K562 (cell line): ENCODE measurements at regions not wholly inside any gene's neighbourhood (a gene's known extent, or its start where the extent isn't known, plus 50 kb on each side); places are given as distances from the start of the nearest gene placed in this dataset.

ENCODE experiments used
- ATAC-seq: fragments of 200-7000 bp; cut with Tn5 transposase; 3 replicates; pipeline ENCODE4 v1.9.1; 2020; ENCODE audit warnings: moderate library complexity
- BruUV-seq: library from RNA; stranded (reverse); fragments of 400-500 nt; replicated peaks from 2 replicates; lab custom pipeline; 2021; lab: Mats Ljungman, UMichigan
- CTCF ChIA-PET: fragments of 300-600 bp; formaldehyde crosslinking; extraction: SDS; loops from one replicate; lab custom pipeline; 2021; ENCODE audit warnings: low intra/inter-chr PET ratio; lab: Yijun Ruan, JAX
- POLR2A ChIA-PET: fragments of 300-600, 350-650 bp; sonication (Branson Sonifier 250); formaldehyde crosslinking; extraction: SDS; loops from one replicate; lab custom pipeline; 2021; ENCODE audit warnings: antibody characterized with exemption, inconsistent platforms; lab: Yijun Ruan, JAX
- DNase-seq, 4 experiments: peaks; one replicate each; pipeline versions ENCODE4 v3.0.0 to v3.0.0-alpha.2; 2011 to 2018; ENCODE audit warnings: low spot score in 3 of 4, mixed read lengths in 3 of 4; ENCODE audit errors: extremely low read depth in 1 of 4
- FAIRE-seq: peaks from 2 replicates; lab custom pipeline; 2011; peaks lifted over from hg19 to GRCh38; lab: Jason Lieb, UNC
- H2AFZ ChIP-seq: 2 replicates; pipeline ENCODE4 v1.6.0; 2011; ENCODE audit warnings: low read depth, low read length, control low read depth, inconsistent platforms
- H3K27ac ChIP-seq: fragments of 200-600 bp; 3 replicates; pipeline ENCODE4 v1.8.0; 2011; ENCODE audit warnings: low read depth, mild to moderate bottlenecking, control low read depth, inconsistent platforms, low read length, moderate library complexity, mixed read lengths; ENCODE audit errors: extremely low read depth
- H3K27me3 ChIP-seq, 2 experiments: fragments of 300-600 bp in 1 of 2; 2 replicates in 1 of 2; 3 replicates in 1 of 2; pipeline versions ENCODE4 v1.6.0 to v1.8.0; 2011; ENCODE audit warnings: inconsistent platforms in 2 of 2, low read length in 2 of 2, mild to moderate bottlenecking in 1 of 2, mixed read lengths in 1 of 2, moderate library complexity in 1 of 2; ENCODE audit not compliant: control insufficient read depth in 2 of 2, insufficient read depth in 2 of 2
- H3K36me3 ChIP-seq: fragments of 300-600 bp; 3 replicates; pipeline ENCODE4 v1.8.0; 2011; ENCODE audit warnings: mild to moderate bottlenecking, low read length, inconsistent platforms; ENCODE audit not compliant: control insufficient read depth, insufficient read depth
- H3K4me1 ChIP-seq, 2 experiments: fragments of 200-600 bp in 1 of 2; replicated peaks in 1 of 2; 2 replicates in 1 of 2; 3 replicates in 1 of 2; pipeline versions ENCODE4 v1.5.1 to v1.8.0; 2011; ENCODE audit warnings: inconsistent platforms in 2 of 2, low read length in 2 of 2, mild to moderate bottlenecking in 1 of 2, mixed read lengths in 1 of 2, moderate library complexity in 1 of 2; ENCODE audit not compliant: control insufficient read depth in 2 of 2, insufficient read depth in 2 of 2
- H3K4me2 ChIP-seq: 2 replicates; pipeline ENCODE4 v1.6.1; 2011; ENCODE audit warnings: low read length, control low read depth, inconsistent platforms, mixed read lengths; ENCODE audit not compliant: insufficient read depth
- H3K4me3 ChIP-seq: fragments of 200-600 bp; sonication (generic), shearing (Covaris generic); 2 replicates; pipeline ENCODE4 v1.5.1; 2016; ENCODE audit warnings: control low read depth, inconsistent platforms
- H3K79me2 ChIP-seq: fragments of 200-600 bp; 3 replicates; pipeline ENCODE4 v1.8.0; 2011; ENCODE audit warnings: low read length, inconsistent platforms; ENCODE audit not compliant: control insufficient read depth, insufficient read depth
- H3K9ac ChIP-seq, 2 experiments: 2 replicates each; pipeline versions ENCODE4 v1.6.0 to v1.6.1; 2011; ENCODE audit warnings: low read depth in 2 of 2, low read length in 2 of 2, control low read depth in 1 of 2, inconsistent platforms in 1 of 2, mild to moderate bottlenecking in 1 of 2, mixed read lengths in 1 of 2; ENCODE audit not compliant: insufficient read depth in 1 of 2
- H3K9me1 ChIP-seq: one replicate; pipeline ENCODE4 v1.6.0; 2011; ENCODE audit warnings: inconsistent platforms, mild to moderate bottlenecking, low read length, moderate library complexity; ENCODE audit not compliant: control insufficient read depth, insufficient read depth
- H3K9me3 ChIP-seq: replicated peaks from 2 replicates; pipeline ENCODE4 v1.5.1; 2011; ENCODE audit warnings: low read depth, low read length, inconsistent platforms; ENCODE audit not compliant: control insufficient read depth, insufficient read depth
- H4K20me1 ChIP-seq: replicated peaks from 2 replicates; pipeline ENCODE4 v1.6.1; 2011; ENCODE audit warnings: low read length, inconsistent platforms, mixed read lengths; ENCODE audit not compliant: control insufficient read depth, insufficient read depth
- ARID3B ChIP-seq: fragments of 250-450 bp; sonication (Bioruptor Pico); IDR thresholded peaks from 2 replicates; pipeline ENCODE4 v1.4.0; 2020; ENCODE audit warnings: borderline replicate concordance
- BRF1 ChIP-seq: IDR thresholded peaks from 3 replicates; pipeline ENCODE4 v1.6.1; 2011; ENCODE audit warnings: borderline replicate concordance, mild to moderate bottlenecking; ENCODE audit not compliant: insufficient read length; ENCODE audit errors: extremely low read depth
- E2F3 ChIP-seq: fragments of 250-450 bp; sonication (Bioruptor Pico); IDR thresholded peaks from 2 replicates; pipeline ENCODE4 v1.4.0; 2020; ENCODE audit warnings: mild to moderate bottlenecking
- E2F6 ChIP-seq, 2 experiments: IDR thresholded peaks; 2 replicates each; pipeline ENCODE4 v1.6.1; 2011; ENCODE audit warnings: borderline replicate concordance in 1 of 2, control low read depth in 1 of 2, low read depth in 1 of 2, low read length in 1 of 2, mild to moderate bottlenecking in 1 of 2, mixed read lengths in 1 of 2, moderate library complexity in 1 of 2; ENCODE audit not compliant: insufficient read depth in 1 of 2, insufficient read length in 1 of 2, poor library complexity in 1 of 2, severe bottlenecking in 1 of 2; ENCODE audit errors: extremely low read depth in 1 of 2
- ETV5 ChIP-seq: sonication (generic); formaldehyde crosslinking; IDR thresholded peaks from 2 replicates; pipeline ENCODE4 v1.4.0; 2020; ENCODE audit warnings: low read depth, mild to moderate bottlenecking, missing genetic modification reagents
- MAX ChIP-seq: sonication (generic); formaldehyde crosslinking; IDR thresholded peaks from 2 replicates; pipeline ENCODE4 v1.9.0; 2022; ENCODE audit warnings: mild to moderate bottlenecking, missing genetic modification reagents
- NELFE ChIP-seq: IDR thresholded peaks from 2 replicates; pipeline ENCODE4 v1.6.1; 2011; ENCODE audit warnings: mild to moderate bottlenecking; ENCODE audit not compliant: insufficient read depth, insufficient read length
- RBFOX2 ChIP-seq: fragments of 200-400 bp; formaldehyde crosslinking; IDR thresholded peaks from 2 replicates; pipeline ENCODE4 v1.6.1; 2017; ENCODE audit warnings: low read depth, mild to moderate bottlenecking, low read length, moderate library complexity
- SETDB1 ChIP-seq: IDR thresholded peaks from one replicate; pipeline ENCODE4 v1.6.1; 2012; ENCODE audit warnings: low read length, control low read depth, inconsistent platforms
- ZFP36 ChIP-seq: fragments of 150-350 bp; IDR thresholded peaks from 2 replicates; pipeline ENCODE4 v1.6.1; 2018; ENCODE audit warnings: low read length, low read depth; ENCODE audit not compliant: partially characterized antibody
- WGBS: fragments of 100-300 bp; shearing (Covaris generic); methylation state at CpG from one replicate; pipeline ENCODE4 v1.1.6; 2016; ENCODE audit warnings: low coverage, mixed read lengths; ENCODE audit not compliant: insufficient coverage; ENCODE audit errors: missing lambda C conversion rate; 5-methylcytosine and 5-hydroxymethylcytosine counted together
- in situ Hi-C: fragments of 300-500 bp; cut with MboI; formaldehyde crosslinking; loops from 4 replicates; pipeline ENCODE4 v1.15.0; 2018; ENCODE audit warnings: inconsistent platforms, mixed read lengths
- intact Hi-C: fragments of 100-400 bp; cut with micrococcal nuclease; formaldehyde crosslinking; loops from 2 replicates; pipeline ENCODE4 v1.14.2; 2022

- CTCF ChIA-PET = no interaction called here
- POLR2A ChIA-PET = no interaction called here
- Histone ChIP-seq H3K9me3 (no peaks in the 10 kb centered on the region), H3K79me2 (no peaks in the 10 kb centered on the region), H3K27me3 (peaks cover 0 to 15% of the 10 kb centered on the region in 2 experiments; a peak in 2 of 5 replicates), H3K4me2 (no peak overlapping the region), H3K27ac (no peak overlapping the region), H3K36me3 (no peaks in the 10 kb centered on the region), H3K9ac (no peak overlapping the region), H3K9me1 (no peaks in the 10 kb centered on the region), H3K4me3 (no peak overlapping the region), H3K4me1 (no peaks in the 10 kb centered on the region), H2AFZ (no peak overlapping the region), H4K20me1 (no peaks in the 10 kb centered on the region)
- in situ Hi-C loops (no loop called here), intact Hi-C loops (no loop called here)
- no peak for FAIRE-seq
- TF ChIP-seq MAX (CRISPR knock-in tag) (no peak), E2F6 (IDR thresholded peaks at IDR 0.05; ENCODE audit: borderline replicate concordance in 1 of 2, extremely low read depth in 1 of 2, insufficient read depth in 1 of 2, insufficient read length in 1 of 2, low read depth in 1 of 2, low read length in 1 of 2, poor library complexity in 1 of 2, severe bottlenecking in 1 of 2) (no peak), BRF1 (no peak), ARID3B (CRISPR knock-in tag) (no peak), E2F3 (CRISPR knock-in tag) (no peak), NELFE (no peak), ETV5 (CRISPR knock-in tag) (no peak), RBFOX2 (no peak), ZFP36 (no peak), SETDB1 (no peak)
- ATAC-seq = no peak
- WGBS = under 1% methylated on average over 12 of the region's 12 CpGs
- no TSS peak for BruUV-seq
- no peak for DNase-seq
These were observed 641.7 kb downstream of the AJAP1 start for GRCh38 chr1:5296095-5296494.
